Keratinocyte (primary cell): ENCODE measurements at regions not wholly inside any gene's neighbourhood (a gene's known extent, or its start where the extent isn't known, plus 50 kb on each side); places are given as distances from the start of the nearest gene placed in this dataset.

Experiments
- CTCF ChIP-seq, 3 experiments: IDR thresholded peaks in 1 of 3; conservative IDR thresholded peaks in 1 of 3; optimal IDR thresholded peaks in 1 of 3; 2 replicates in 2 of 3; 3 replicates in 1 of 3; pipeline versions ENCODE3 to v1.5.1; 2011; ENCODE audit warnings: low read length in 3 of 3, mild to moderate bottlenecking in 3 of 3, moderate library complexity in 2 of 3, control low read depth in 1 of 3, inconsistent platforms in 1 of 3; ENCODE audit not compliant: insufficient read depth in 2 of 3; ENCODE audit errors: extremely low read depth in 1 of 3
- EZH2 ChIP-seq: IDR thresholded peaks from one replicate; pipeline ENCODE4 v1.6.1; 2012; ENCODE audit warnings: inconsistent platforms, mild to moderate bottlenecking, low read length, moderate library complexity

GRCh38 chrX:131918839-131919238 is 104.3 kb upstream of the STK26 start:
- no peak for TF ChIP-seq CTCF (optimal IDR thresholded peaks at IDR 0.05 in 1 of 3, IDR thresholded peaks at IDR 0.05 in 1 of 3, conservative IDR thresholded peaks at IDR 0.05 in 1 of 3; ENCODE audit: extremely low read depth in 1 of 3, insufficient read depth in 2 of 3, low read length in 3 of 3)
- no peak for TF ChIP-seq EZH2
